NCI-H1694 treated with DMSO at 0.1 percent for 48 hours (cell line): ENCODE measurements at regions not wholly inside any gene's neighbourhood (a gene's known extent, or its start where the extent isn't known, plus 50 kb on each side); places are given as distances from the start of the nearest gene placed in this dataset.
"Not testable (repeated sequence)": the region's sequence is repeated elsewhere in the genome, so short reads cannot be mapped to it uniquely, and the experiment has no call there.

ENCODE experiments used
- DNase-seq: peaks from one replicate; lab custom pipeline; 2025; lab: John Stamatoyannopoulos, UW

DNA sequence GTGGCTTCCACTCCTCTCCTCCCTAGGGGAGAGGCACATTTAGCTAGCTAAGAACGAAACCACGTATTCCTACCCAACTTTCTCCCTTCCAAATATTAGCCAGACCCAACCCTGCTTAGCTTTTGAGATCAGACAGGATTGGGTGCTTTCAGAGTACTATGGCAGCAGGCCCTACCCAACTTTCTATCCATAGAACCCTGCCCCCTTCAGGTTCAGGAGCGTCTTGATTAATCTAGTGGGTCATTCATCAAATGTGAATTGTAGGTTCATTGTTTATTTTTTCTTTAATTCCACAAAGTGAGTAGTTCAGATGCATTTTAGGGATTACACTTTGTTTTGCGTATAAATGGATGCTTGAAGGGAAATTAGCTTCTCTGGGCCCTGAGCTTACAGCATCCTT is 188.3 kb downstream of the MIB1 start:
- DNase-seq: no peak

DNA sequence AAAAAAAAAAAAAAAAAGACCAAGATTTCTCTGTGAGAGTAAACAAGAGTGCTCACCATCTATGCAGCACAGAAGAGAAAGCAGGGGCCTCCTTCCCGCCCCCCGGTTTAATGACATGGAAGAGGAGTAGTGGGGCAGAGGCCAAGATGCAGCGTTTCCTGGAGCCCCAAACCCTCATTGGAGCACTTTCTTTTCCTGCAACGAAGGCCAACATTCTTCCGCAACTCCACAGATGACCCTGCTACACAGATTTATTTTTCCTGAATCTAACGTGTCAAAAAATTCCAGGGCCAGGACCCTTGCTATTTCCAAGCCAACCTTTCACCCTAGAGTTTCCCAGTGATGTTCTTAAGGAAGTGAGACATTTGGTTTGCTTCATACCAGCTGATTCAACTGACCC is 189.6 kb downstream of the MIB1 start:
- DNase-seq: no peak

DNA sequence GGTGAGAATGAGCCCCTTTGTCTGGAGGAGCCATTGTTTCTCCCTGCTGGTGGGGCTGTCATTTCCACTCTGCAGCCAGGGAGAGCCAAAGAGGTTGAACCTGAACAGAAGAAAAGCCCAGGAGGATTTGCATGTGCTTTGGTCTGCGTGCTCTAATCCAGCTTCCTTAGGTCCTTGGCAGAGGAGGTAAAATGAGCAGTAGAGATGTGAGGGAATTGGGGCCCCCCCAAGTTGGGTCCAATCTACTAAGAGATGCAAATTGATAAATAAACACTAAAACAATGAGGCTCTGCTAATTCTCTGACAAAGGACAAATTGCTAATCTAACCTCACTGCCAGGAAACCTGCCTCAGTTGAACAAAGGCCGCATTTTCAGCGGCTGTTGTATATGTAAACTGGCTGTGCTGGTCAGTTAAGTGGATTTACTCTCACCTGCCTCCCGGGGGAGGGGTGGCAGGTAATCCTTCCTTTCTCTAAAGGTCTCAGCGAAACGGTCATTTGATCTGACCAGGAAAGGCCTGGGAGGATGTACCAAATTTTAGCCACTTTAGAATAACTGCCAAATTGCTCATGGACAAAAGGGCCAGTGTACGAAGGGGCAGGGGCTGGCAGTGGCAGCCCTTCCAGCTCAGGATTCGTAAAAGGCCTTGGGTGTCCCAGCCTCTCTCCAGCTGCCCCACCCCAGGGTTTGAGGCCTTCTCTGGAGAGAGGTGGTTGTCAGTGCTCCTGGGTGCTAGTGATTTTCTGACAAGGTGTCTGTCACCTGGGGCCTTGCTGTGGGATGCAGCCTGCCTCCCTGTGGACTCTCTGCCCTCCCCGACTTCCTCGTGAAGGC is 193.6 kb downstream of the MIB1 start:
- DNase-seq: no peak

DNA sequence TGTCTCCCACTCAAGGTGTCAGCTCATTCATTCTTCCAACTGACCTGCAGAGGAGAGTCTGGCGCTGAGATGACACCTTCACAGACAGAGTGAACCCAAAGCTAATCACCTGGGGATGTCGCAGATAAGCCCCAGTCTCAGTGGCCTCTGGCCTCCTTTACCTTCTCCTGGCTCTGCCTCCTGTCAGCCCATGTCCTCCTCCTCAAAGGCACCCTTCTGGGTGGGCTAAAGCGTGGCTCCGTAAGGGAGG is 194.1 kb downstream of the MIB1 start:
- DNase-seq: no peak

DNA sequence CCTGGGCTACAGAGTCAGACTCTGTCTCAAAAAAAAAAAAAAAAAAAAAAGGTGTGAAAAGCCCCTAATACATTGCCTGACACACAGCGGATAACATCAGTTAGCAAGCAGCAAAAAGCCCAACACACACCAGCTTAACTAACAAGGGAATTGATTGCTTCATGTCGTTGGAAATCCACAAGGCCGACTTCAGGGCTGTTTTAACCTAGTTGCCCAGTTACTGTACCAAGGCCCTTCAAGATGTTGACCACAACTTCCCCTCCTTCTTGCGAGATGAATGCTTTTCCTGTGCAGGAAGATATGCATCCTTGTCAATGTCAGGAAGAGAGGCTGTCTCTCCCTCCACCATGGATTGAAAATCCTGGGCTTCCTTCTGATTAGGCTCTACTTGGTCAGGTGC is 202.9 kb downstream of the MIB1 start:
- DNase-seq: no peak

DNA sequence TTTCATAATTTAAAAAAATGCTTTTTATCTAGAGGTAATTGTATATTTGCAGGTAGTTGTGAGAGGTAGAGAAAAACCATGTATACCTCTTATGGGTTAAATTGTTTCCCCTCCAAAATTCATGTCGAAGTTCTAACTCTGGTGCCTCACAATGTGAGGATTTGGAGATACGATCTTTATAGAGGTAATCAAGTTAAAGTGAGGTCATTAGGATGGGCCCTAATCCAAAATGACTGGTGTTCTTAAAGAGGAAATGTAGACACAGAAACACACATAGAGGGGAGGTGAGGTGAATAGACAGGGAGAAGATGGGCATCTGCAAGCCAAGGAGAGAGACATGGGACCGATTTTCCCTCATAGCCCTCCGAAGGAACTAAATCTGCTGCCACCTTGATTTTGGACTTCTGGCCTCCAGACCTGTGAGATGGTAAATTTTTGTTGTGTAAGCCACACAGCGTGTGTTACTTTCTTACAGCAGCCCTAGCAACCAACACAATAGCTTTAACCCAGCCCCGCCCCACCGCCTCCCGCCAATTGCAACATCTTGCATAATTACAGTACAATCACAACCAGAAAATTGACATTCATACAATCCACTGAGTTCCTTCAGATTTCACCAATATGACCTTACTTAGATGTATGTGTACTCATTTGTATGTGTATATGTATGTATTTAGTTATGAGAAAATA is 208.9 kb downstream of the MIB1 start:
- no peak for DNase-seq

DNA sequence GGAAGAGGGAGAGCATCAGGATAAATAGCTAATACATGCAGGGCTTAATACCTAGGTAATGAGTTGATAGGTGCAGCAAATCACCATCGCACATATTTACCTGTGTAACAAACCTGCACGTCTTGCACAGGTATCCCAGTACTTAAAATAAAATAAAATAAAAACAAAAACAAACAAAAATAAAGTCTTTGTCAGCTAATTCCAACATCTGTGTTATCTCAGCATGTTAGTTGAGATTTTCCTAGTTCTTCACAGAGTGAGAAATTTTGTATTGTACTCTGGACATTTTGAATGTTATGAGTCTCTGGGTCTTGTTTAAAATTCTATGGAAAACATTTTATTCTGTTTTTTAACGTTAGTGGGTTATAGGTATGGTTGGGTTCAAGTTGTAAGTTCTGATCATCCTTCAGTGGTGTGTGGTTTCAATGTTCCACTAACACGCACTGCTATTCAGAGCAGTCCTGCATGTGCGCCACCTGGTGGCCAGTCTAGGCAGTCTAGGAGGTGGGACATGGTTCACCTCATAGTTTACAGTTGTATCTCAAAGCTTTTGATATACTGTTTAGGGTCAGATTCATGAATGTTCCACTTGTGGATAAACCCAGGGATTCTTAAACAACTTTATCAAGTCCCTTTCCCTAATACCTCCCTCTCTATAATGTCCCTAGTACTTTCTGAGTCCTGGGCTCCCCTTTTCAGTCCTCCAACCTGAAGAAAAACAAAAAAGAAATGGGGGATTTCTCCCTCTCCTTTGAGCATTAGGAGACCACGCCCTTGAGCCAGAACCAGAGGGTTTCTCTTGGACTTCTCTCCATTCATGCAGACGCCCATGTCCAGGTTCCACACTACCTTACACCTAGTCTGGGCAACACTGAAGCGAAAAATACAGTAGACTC is 213.4 kb upstream of the GATA6 start:
- peak; percentile 3 for DNase-seq

DNA sequence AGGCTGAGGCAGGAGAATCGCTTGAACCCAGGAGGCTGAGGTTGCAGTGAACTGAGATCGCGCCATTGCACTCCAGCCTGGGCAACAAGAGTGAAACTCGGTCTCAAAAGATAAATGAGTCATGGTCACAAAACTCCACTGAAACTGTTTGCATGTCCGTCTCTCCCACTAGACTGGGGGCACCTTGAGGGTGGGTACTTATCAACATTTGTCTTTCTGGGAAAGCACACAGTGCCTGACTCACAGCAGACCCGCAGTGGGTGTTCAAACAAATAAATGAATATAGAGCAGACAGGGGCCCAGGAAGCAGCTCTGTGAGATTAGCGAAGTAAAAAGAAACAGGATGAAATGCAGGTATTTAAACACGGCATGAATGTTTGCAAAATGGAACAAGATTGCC is 211.1 kb upstream of the GATA6 start:
- no peak for DNase-seq

DNA sequence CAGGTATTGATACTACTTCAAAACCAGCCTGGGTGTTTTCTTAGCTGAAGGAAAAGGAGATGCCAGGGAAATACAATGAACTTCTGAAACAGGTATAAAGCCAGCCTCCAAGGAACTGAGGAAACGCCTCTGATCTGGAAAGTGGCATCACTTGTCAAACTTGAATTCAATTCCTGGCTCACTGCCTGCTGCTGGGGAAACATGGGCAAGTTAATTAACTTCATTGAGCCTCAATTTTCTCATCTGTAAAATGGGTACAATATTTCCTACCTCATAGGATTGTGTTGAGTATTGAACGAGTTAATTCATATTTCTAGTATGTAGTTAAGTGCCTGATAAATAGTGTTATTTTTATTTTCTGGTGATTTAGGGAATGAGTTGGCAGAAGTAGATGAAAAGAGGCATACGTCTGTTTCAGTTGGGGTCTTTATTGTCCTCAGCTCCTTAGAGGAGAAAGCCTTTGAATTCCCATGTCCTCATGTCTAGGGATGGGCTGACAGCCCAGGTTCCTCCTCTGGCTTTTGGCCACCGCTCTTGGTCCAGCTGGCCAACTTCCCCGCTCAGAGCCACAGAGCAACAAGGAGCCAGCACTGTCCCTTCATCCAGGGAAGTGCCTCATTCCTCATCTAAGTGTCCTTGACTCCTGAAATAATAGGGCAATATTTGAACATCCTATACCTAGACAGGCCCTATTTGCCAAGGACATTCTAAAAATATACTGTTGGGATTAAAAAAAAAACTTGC is 210.5 kb upstream of the GATA6 start:
- DNase-seq: no peak

DNA sequence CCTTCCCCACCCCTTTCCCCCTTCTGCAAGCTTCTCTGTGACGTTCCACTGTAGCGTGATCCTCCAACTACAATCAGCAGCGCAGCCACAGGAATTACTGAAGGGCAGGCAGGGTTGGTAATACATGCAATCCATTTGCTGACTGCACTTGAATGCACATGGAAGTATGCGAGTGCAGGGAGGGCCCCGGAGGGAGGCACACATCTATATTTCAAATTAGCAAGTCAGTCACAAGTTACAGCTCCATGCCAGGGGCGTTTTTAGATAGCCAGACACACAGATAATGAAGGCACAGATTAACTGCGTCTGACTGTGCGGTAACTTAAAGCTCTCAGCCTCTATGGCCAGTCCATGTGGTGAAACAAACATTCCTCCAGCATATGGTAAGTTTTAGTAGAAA is 209.2 kb upstream of the GATA6 start:
- no peak for DNase-seq

DNA sequence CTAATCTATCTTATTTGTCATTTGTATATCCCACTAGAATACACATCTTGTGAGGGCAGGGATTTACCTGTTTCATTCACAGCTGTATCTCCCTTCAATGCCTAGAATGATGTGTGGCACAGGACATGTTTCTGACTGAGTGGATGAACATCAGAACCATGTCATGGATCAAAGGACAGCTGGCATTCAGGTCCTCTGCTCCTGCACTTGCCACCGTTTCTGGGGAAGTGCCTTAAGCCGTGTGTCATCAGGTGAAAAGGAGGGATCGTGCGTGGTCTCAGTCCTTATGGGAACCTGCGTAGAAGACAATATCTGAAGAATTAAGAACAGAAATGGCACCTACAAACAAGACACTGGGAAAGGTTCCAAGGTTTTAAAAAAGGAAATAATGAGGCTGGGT is 206.1 kb upstream of the GATA6 start:
- DNase-seq: no peak

DNA sequence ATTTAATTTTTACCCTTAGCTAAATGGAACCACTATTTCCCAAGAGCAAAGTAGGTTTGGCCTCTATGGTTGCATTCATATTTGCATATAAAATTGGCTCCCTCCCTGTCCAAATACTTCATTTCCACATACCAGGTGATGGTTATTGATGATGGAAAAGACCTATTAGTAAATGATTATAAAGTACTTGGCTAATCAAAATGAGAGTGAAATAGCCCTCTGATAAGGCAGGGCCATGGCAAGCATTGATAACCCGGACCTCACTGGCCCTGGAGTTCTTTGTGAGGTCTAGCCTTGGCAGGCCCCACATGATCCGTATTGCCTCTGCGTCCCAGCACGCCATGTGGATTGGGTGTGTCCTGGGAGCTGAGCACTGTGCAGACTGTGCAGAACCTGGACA is 201.1 kb upstream of the GATA6 start:
- no peak for DNase-seq

DNA sequence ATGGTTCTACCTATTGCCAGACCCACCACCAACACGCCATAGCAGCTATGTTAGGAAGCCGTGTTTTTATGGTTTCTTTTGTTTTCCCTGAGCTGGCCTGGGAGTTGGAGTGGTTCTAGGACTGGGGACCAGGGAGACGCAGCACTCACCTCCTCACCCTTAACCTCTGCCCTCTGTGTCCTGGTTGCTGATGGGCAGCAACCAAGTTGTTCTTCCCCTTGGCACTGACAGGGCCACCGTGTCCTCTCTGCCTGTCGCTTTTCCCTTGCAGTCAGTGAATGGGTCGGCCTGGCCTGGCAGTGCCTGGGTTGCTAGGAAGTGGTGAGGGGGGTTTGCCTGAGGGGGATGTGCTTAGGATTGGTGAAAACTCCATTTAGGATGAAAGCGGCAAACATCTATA is 197.1 kb upstream of the GATA6 start:
- DNase-seq: no peak

DNA sequence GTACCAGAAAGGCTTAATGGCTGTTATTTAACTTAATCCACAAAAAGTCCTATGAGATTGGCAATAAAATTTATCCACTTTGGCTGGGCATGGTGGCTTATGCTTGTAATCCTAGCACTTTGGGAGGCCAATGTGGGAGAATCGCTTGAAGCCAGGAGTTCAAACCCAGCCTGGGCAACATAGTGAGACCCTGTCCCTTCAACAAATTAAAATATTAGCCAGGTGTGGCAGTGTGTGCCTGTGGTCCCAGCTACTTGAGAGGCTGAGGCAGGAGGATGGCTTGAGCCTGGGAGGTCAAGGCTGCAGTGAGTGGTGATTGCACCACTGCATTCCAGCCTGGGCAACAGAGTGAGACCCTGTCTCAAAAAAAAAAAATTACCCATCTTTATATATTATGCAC is 193.4 kb upstream of the GATA6 start:
- DNase-seq: not testable (repeated sequence)

DNA sequence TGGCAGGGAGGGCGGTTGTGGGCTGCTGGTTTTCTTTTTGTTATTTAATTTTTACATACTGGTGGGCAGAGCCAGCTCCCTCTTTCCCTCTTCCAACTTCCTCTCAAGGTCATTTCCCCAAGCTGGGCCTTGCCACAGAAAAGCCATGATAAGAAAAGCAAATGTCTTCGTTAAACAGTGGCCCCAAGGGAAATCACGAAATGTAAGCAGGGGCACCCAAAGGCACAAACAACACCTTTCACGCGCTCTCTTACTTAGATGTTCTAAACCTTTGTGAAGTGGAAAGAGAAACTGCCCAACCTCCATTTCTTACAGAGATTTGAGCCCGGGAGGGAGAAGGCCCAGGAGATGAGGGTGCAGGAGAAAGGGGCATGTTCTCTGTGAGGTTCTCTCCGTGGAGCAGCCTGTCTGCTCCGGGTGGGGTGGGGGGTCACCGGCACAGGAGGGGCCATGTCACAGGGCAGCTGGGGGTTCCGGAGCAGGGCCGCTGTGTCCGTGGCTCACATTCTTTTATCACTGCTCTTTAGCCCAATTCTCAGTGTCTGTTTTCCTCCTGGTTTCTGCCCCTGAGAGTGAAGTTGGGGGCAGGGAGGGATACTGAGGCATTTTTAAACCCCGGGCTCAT is 190.7 kb upstream of the GATA6 start:
- DNase-seq: no peak

DNA sequence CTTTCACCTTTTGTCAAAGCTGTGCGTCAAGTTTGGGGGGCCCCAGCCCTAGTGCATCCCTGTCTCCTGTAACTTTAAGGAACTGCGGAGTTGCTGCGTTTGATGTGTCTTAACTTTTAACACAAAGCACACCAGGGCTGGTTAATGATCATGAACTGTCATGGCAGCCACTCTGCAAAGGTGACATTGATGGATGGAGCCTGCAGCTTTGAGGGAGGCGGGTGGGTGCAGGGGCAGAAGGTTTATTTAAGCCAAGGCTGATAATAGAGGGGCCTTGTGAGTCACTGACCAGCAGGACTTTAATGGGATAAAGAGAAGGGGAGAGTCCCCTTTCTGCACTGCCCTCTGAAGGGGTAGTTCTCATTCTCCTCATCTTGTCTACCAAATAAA is 190.2 kb upstream of the GATA6 start:
- DNase-seq: no peak

DNA sequence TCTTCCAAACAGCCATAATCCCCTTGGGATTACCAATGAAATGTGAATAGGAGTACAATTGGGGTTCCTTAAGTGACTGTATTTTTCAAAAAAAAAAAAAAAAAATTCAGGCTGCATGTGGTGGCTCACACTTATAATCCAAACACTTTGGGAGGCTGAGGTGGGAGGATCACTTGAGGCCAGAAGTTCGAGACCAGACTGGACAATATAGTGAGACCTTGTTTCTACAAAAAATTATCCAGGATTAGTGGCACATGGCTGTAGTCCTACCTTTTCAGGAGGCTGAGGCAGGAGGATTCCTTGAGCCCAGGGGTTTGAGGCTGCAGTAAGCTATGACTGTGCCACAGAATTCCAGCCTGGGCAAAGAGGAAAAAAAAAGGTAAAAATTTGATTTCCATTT is 189.6 kb upstream of the GATA6 start:
- no peak for DNase-seq

DNA sequence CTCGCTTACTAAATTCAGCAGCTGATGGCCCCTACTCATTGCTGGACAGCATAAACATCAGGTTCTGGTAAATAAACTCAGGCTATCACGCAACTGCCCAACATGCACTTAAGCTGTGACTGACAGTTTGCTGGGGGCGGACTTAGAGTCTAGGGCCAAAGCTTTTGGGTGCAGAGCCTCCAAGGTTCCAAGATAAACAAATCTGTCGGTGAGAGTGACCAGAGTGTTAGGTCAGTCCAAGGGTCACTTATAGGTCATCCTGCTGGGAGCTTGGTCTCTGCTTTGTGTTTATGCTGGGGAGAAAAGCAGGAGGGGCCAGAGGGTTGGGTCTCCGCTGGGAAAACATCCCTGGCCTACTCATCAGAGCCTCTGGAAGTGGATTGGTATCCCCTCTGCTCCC is 188.6 kb upstream of the GATA6 start:
- no peak for DNase-seq

DNA sequence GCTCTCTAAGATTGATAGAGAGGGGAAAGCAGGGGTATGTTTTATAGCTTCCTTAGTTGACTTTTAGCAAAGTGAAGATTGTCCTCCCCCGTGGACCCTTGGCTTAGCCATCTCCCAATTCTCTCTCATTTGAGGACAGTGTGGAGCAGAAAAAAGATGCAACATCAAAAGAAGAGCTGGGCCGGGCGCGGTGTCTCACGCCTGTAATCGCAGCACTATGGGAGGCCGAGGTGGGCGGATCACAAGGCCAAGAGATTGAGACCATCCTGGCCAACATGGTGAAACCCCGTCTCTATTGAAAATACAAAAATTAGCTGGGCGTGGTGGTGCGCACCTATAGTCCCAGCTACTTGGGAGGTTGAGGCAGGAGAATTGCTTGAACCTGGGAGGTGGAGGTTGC is 187.9 kb upstream of the GATA6 start:
- not testable (repeated sequence) for DNase-seq

DNA sequence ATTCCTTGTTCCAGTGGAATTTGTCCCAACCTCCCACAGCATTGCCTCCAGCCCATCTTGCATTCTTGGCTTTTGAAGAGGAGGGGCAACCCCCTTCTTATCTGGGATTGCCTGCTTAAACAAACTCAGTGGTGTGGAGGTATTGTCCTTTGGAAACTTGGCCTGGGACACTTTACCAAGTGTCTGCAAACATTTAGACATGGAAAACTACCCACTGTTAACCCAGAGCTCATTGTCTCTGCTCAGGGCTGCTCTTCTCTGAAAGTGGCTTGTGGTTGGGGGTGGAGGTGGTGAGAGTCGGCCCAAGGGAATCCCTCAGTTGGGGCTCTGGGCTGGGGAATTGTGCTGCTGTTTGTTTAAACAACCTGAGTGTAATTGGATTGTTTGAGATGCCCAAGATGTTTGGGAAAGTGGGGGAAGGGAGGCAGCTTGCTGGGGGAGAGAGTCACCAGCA is 178.3 kb upstream of the GATA6 start:
- DNase-seq: no peak

DNA sequence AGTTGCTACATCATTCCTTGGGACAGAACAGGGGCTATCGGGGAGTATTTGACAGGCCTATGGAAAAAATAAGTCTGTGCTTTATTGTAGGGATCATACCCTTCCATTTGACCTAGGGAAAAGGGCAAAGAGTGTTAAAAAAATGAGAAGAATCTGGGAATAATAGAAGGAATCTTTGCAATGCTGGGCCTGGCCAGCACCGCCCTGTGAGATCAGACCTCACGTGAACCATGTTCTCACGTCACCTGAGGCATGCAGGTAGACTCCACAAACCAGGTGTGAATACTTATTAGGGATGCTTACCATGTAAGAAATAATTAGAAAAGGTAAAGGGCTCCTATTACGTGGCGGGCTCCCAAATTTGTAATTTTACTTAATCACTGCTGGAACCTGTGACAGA is 177.5 kb upstream of the GATA6 start:
- DNase-seq: no peak

DNA sequence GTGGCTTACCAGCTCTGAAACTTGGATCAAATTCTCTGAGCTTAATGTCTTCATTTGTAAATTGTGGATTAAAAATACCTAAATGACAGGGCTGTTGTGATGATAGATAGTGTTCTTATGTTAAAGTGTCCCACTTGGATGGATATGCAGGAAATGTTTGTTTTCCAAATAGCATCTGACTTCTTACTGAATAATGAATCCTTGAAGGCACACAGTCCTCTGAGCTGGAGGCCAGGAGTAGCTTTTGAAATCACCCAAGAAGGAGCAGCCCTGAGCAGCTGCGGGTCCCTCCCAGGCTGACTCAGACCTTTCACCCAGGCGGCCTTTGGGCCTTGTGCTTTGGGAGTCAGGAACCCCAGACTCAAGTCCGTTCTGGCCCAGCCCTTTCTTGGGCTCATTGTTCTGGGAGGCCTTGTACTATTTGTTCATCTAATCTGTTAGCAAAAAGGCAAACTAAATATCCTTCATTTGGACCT is 173.0 kb upstream of the GATA6 start:
- DNase-seq: no peak
